Gastroesophageal sphincter (tissue), 3 donors: ENCODE measurements at regions not wholly inside any gene's neighbourhood (a gene's known extent, or its start where the extent isn't known, plus 50 kb on each side); places are given as distances from the start of the nearest gene placed in this dataset.

ENCODE experiments used
- CTCF ChIP-seq, 4 experiments: fragments of 200-600 bp in 2 of 4; fragments of 450-650 bp in 2 of 4; sonication (generic) in 1 of 4; IDR thresholded peaks; one replicate each; pipeline ENCODE4 v1.5.1; 2017 to 2019; ENCODE audit warnings: antibody characterized with exemption in 4 of 4, mild to moderate bottlenecking in 2 of 4, moderate library complexity in 2 of 4
- POLR2A ChIP-seq, 2 donors: fragments of 450-650 bp; IDR thresholded peaks; one replicate each; pipeline ENCODE4 v1.6.1; 2017; ENCODE audit warnings: antibody characterized with exemption in 2 of 2, mild to moderate bottlenecking in 2 of 2, moderate library complexity in 1 of 2
- POLR2AphosphoS5 ChIP-seq: sonication (generic); formaldehyde crosslinking; IDR thresholded peaks from one replicate; pipeline ENCODE4 v1.6.1; 2017; ENCODE audit warnings: antibody characterized with exemption

GRCh38 chr7:148484486-148484885 lies 106.1 kb upstream of the C7orf33 start:
- no peak for TF ChIP-seq POLR2A (IDR thresholded peaks at IDR 0.05)
- TF ChIP-seq CTCF (IDR thresholded peaks at IDR 0.05), result no peak
- no peak for TF ChIP-seq POLR2AphosphoS5
